ENCODE measurements at regions not wholly inside any gene's neighbourhood (a gene's known extent, or its start where the extent isn't known, plus 50 kb on each side); places are given as distances from the start of the nearest gene placed in this dataset.

DNA sequence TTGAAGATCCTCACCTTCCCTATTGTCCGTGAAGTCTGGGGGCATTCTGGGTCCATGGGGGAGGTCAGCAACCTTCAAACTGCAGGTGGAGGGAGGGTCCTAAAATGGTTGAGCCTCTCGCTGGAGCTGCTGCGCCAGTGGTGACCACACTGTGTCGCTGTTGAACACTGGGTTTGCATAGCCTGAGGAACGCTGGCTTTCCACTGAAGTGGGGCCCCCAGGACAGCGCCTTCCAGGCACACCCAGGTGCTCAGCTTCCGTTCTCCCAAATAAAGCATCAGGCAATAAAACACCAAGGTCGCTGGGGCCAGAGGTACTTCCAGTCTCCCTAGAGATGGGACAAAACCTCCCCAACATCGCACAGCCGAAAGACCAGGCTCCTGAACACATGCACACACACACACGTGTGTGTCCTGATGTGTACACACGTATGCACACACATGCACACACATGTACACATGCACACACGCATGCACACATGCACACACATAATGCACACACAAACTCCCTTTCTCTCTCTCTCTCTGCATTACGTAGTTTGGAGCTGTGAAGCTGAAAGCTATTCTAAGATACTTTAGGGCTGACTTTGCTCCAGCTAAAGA lies 120.6 kb downstream of the IRF8 start:
- no peaks in the 10 kb centered on the region for H3K36me3 ChIP-seq (ENCODE audit: control insufficient read depth, insufficient read depth, low read length)
- H3K4me3 ChIP-seq (replicated peaks; ENCODE audit: low read depth, low read length): no peak overlapping the region
- TF ChIP-seq, protein P1, sequence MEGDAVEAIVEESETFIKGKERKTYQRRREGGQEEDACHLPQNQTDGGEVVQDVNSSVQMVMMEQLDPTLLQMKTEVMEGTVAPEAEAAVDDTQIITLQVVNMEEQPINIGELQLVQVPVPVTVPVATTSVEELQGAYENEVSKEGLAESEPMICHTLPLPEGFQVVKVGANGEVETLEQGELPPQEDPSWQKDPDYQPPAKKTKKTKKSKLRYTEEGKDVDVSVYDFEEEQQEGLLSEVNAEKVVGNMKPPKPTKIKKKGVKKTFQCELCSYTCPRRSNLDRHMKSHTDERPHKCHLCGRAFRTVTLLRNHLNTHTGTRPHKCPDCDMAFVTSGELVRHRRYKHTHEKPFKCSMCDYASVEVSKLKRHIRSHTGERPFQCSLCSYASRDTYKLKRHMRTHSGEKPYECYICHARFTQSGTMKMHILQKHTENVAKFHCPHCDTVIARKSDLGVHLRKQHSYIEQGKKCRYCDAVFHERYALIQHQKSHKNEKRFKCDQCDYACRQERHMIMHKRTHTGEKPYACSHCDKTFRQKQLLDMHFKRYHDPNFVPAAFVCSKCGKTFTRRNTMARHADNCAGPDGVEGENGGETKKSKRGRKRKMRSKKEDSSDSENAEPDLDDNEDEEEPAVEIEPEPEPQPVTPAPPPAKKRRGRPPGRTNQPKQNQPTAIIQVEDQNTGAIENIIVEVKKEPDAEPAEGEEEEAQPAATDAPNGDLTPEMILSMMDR (IDR thresholded peaks at IDR 0.05; ENCODE audit: insufficient read depth, low read length, poor library complexity, severe bottlenecking): no peak
- no peak for DNase-seq (ENCODE audit: extremely low read depth, insufficient read length)
- H3K27me3 ChIP-seq (replicated peaks; ENCODE audit: control insufficient read depth, insufficient read depth, low read length): no peaks in the 10 kb centered on the region

DNA sequence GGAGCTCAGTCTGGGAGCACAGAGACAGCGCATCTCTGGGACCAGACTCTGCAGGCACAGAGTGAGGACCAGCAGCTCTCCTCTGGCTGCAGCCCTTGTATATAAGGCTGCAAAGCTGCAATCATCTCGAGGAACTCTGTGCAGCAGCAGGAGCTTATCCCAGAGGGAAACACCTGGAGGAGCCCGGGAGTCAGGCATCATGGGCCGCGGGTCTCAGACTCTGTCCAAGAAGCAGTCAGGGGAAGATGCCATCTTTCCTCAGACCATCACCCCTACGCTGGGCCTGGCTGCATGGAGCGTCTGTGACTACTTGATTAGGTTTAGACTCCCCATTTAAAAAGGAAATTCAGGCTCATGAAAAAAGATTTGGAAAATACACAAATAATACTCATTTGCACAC lies 122.0 kb downstream of the IRF8 start:
- TF ChIP-seq, protein P1 (IDR thresholded peaks at IDR 0.05; ENCODE audit: insufficient read depth, low read length, poor library complexity, severe bottlenecking): no peak
- Histone ChIP-seq H3K27me3 (replicated peaks; ENCODE audit: control insufficient read depth, insufficient read depth, low read length) (no peaks in the 10 kb centered on the region; the same call in 1 of the 2 replicates), H3K36me3 (ENCODE audit: control insufficient read depth, insufficient read depth, low read length) (no peaks in the 10 kb centered on the region), H3K4me3 (replicated peaks; ENCODE audit: low read depth, low read length) (no peak overlapping the region)
- no peak for DNase-seq (ENCODE audit: extremely low read depth, insufficient read length)

DNA sequence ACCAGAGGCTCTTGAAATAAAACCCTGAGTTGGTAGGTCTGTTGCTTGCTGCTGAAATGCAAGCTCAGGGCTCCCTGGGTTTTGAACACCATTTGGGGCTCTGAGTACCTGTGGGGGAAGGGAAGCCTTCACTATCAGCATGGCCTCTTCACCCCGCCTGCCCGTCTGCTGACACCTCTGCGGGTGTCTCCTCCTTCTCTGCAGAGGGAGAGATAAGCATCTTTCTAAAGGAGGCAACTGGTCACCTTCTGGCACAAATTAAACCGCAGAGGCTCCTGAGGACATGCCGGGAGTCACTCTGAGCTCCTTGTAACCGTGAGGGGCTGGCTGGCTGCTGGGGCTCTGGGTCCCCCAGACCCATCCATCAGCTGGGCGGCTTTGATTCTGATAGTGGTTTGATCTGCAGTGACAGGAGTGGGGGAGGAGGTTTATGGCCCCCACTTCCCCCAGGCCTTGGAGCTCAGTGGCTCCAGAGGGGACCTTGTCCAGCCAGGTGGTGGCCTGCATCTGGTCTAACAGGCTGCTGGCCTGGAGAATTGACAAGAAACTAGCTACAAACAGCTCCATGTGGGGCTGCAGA lies 123.5 kb downstream of the IRF8 start:
- H3K36me3 ChIP-seq (ENCODE audit: control insufficient read depth, insufficient read depth, low read length): no peaks in the 10 kb centered on the region
- H3K4me3 ChIP-seq (replicated peaks; ENCODE audit: low read depth, low read length): no peak overlapping the region
- TF ChIP-seq, protein P1 (IDR thresholded peaks at IDR 0.05; ENCODE audit: insufficient read depth, low read length, poor library complexity, severe bottlenecking): no peak
- DNase-seq (ENCODE audit: extremely low read depth, insufficient read length): no peak
- no peaks in the 10 kb centered on the region; the same call in 1 of the 2 replicates for H3K27me3 ChIP-seq (replicated peaks; ENCODE audit: control insufficient read depth, insufficient read depth, low read length)

DNA sequence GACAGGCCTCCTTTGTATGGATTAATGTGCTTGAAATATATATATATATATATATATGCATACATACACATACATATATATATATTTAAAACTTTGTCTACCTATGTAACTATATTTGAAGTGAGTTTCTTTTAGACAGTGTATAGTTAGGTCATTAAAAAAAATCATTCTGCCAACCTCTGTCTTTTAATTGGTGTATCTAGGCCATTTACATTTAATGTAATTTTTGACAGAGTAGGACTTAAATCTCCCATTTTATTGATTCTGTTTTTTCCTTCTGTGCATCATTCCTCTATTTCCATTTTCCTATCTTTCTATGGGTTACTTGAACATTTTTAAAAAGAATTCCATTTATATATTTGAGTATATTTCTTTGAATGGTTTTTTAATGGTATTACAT lies 125.2 kb downstream of the IRF8 start:
- no peak for DNase-seq (ENCODE audit: extremely low read depth, insufficient read length)
- TF ChIP-seq, protein P1 (IDR thresholded peaks at IDR 0.05; ENCODE audit: insufficient read depth, low read length, poor library complexity, severe bottlenecking): no peak
- H3K27me3 ChIP-seq (replicated peaks; ENCODE audit: control insufficient read depth, insufficient read depth, low read length): no peaks in the 10 kb centered on the region; the same call in none of the 2 replicates
- H3K4me3 ChIP-seq (replicated peaks; ENCODE audit: low read depth, low read length): no peak overlapping the region
- H3K36me3 ChIP-seq (ENCODE audit: control insufficient read depth, insufficient read depth, low read length): no peaks in the 10 kb centered on the region

DNA sequence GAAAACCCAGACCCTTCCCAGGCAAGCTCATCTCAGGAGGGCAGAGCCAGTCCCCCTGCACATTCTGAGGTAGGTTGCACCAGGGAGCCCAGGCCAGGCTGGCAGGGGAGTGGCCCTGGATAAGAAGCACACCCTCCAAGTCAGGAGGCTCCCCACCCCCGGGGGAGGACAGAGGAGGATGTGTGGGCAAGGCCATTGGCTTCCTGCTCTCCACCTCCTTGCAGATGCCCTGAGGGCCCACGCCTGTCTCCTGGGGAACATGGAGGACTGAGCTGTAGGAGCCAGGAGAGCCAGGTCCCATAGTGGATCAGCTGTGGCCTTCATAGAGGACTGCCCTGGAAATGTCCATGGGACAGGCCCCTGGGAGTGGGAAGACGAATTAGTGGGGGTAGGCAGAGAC lies 126.7 kb downstream of the IRF8 start:
- Histone ChIP-seq H3K27me3 (replicated peaks; ENCODE audit: control insufficient read depth, insufficient read depth, low read length) (peaks cover 2% of the 10 kb centered on the region), H3K4me3 (replicated peaks; ENCODE audit: low read depth, low read length) (no peak overlapping the region), H3K36me3 (ENCODE audit: control insufficient read depth, insufficient read depth, low read length) (no peaks in the 10 kb centered on the region)
- TF ChIP-seq, protein P1 (IDR thresholded peaks at IDR 0.05; ENCODE audit: insufficient read depth, low read length, poor library complexity, severe bottlenecking): no peak
- no peak for DNase-seq (ENCODE audit: extremely low read depth, insufficient read length)

Measured in GM06990 (cell line).